Heart left ventricle (tissue), 16 donors: ENCODE measurements at regions not wholly inside any gene's neighbourhood (a gene's known extent, or its start where the extent isn't known, plus 50 kb on each side); places are given as distances from the start of the nearest gene placed in this dataset.

ENCODE experiments used
- ATAC-seq, 4 donors: fragments of 200-7000 bp; cut with Tn5 transposase; one replicate each; pipeline ENCODE4 v1.9.1; 2020 to 2022; ENCODE audit warnings: moderate library complexity in 4 of 4, mild to moderate bottlenecking in 3 of 4, moderate number of reproducible peaks in 1 of 4
- DNase-seq, 5 donors: peaks; one replicate each; pipeline ENCODE4 v3.0.0-alpha.2; 2020
- H3K27ac ChIP-seq, 12 donors: fragments of 200-600 bp; sonication (generic) in 4 of 12; one replicate each; pipeline versions ENCODE4 v1.5.0 to v1.8.0; 2016 to 2022; ENCODE audit warnings: mild to moderate bottlenecking in 2 of 12
- H3K27me3 ChIP-seq, 9 donors: fragments of 200-600 bp; sonication (generic) in 2 of 9; one replicate each; pipeline versions ENCODE4 v1.5.1 to v1.8.0; 2016 to 2022; ENCODE audit warnings: mild to moderate bottlenecking in 3 of 9
- H3K36me3 ChIP-seq, 9 donors: fragments of 200-600 bp; sonication (generic) in 2 of 9; one replicate each; pipeline versions ENCODE4 v1.5.0 to v1.8.0; 2018 to 2022; ENCODE audit warnings: mild to moderate bottlenecking in 2 of 9
- H3K4me1 ChIP-seq, 12 donors: fragments of 200-600 bp; sonication (generic) in 4 of 12; one replicate each; pipeline versions ENCODE4 v1.5.0 to v1.8.0; 2016 to 2022; ENCODE audit warnings: mild to moderate bottlenecking in 3 of 12
- H3K4me3 ChIP-seq, 12 donors: fragments of 200-600 bp; sonication (generic) in 4 of 12; one replicate each; pipeline versions ENCODE4 v1.5.0 to v1.8.0; 2017 to 2022; ENCODE audit warnings: mild to moderate bottlenecking in 9 of 12, moderate library complexity in 4 of 12
- H3K9me3 ChIP-seq, 12 donors: fragments of 200-600 bp; sonication (generic) in 4 of 12; one replicate each; pipeline versions ENCODE4 v1.5.0 to v1.8.0; 2016 to 2022; ENCODE audit warnings: mild to moderate bottlenecking in 1 of 12
- POLR2A ChIP-seq, 2 donors: fragments of 450-650 bp; IDR thresholded peaks; one replicate each; pipeline ENCODE4 v1.6.1; 2017; ENCODE audit warnings: antibody characterized with exemption in 2 of 2, mild to moderate bottlenecking in 2 of 2, moderate library complexity in 2 of 2
- WGBS, 4 donors: extraction: QIAGEN DNeasy Blood & Tissue Kit in 2 of 4; methylation state at CpG; one replicate each; pipeline versions ENCODE4 v1.1.5 to v1.1.7; 2013 to 2018; 5-methylcytosine and 5-hydroxymethylcytosine counted together
- intact Hi-C, 10 donors: fragments of 100-400 bp; cut with DNase I; formaldehyde crosslinking; loops; one replicate each; pipeline versions ENCODE4 v1.11.1 to v1.14.2; 2022
- TF ChIP-seq, protein P1 (sequence below), 12 donors: fragments of 200-600 bp; sonication (generic) in 4 of 12; IDR thresholded peaks; one replicate each; pipeline versions ENCODE4 v1.5.0 to v1.8.0; 2018 to 2022; ENCODE audit warnings: antibody characterized with exemption in 12 of 12, mild to moderate bottlenecking in 5 of 12
- donor health status: ischemic (EF 13 %, LVEDD 7.1; RV severe dilation, severe dysfunction).
- donor health status: healthy with polysubstance abuse.
- donor health status: DM: no; HTN: yes; CAD: no.
- donor health status: DM: no; HTN: no; CAD: no.
- donor health status: ischemic (EF 25% LVEDD 6.9; RV normal size, moderate dysfunction).
- donor health status: ischemic (EF 25% LVEDD 5.7; RV mildly dilated, moderate dysfunction).
- donor health status: healthy.
- donor health status: DM: yes; HTN: yes; CAD: no.
- donor health status: ischemic (EF 35%, LVEDD 5.7; RV mildly dilated, moderate dysfunction).
- donor health status: nonischemic (EF 11% LVEDD 7.7; RV severe dilation, severe dysfunction).
- donor health status: DM: yes; HTN: yes; CAD: no.
- donor health status: PGD.
- donor health status: ischemic (EF 29% LVEDD 5.4; RV normal size, mild dysfunction).
- donor health status: nonischemic (EF 23%, LVEDD 6.1; RV moderate dilation, normal function).

DNA sequence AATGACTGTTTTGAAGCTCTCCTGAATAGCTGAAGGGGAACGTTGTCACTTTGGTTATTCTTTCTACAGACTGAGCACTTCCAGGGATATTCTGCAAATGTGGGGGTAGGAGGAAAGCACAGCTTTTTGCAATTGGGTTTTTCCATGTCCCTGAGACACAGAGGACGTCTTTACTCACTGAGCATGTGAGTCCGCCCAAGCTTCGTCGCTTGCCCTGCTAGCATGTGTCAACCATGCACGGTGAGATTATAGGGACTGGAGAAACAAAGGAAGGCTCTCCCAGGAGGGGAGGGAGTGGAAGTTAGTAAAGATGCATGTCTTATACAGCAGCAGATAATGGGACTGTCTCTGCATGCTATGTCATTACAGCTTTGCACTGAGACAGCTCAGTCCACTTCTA lies 111.5 kb upstream of the SFRP2 start:
- no peak for DNase-seq
- no peak for ATAC-seq
- WGBS, 4 donors, result 71 to 80% (median 77%) methylated on average over 6 of the region's 6 CpGs
- intact Hi-C loops, result no loop called here
- no peaks in the 10 kb centered on the region for H3K9me3 ChIP-seq
- TF ChIP-seq, protein P1, sequence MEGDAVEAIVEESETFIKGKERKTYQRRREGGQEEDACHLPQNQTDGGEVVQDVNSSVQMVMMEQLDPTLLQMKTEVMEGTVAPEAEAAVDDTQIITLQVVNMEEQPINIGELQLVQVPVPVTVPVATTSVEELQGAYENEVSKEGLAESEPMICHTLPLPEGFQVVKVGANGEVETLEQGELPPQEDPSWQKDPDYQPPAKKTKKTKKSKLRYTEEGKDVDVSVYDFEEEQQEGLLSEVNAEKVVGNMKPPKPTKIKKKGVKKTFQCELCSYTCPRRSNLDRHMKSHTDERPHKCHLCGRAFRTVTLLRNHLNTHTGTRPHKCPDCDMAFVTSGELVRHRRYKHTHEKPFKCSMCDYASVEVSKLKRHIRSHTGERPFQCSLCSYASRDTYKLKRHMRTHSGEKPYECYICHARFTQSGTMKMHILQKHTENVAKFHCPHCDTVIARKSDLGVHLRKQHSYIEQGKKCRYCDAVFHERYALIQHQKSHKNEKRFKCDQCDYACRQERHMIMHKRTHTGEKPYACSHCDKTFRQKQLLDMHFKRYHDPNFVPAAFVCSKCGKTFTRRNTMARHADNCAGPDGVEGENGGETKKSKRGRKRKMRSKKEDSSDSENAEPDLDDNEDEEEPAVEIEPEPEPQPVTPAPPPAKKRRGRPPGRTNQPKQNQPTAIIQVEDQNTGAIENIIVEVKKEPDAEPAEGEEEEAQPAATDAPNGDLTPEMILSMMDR (IDR thresholded peaks at IDR 0.05), result no peak
- no peak for TF ChIP-seq POLR2A (IDR thresholded peaks at IDR 0.05)
- peaks cover 0 to under 1% (median 0%) of the 10 kb centered on the region in 12 donors for H3K4me1 ChIP-seq
- H3K27ac ChIP-seq, result no peak overlapping the region
- no peaks in the 10 kb centered on the region for H3K36me3 ChIP-seq
- H3K4me3 ChIP-seq, result no peak overlapping the region
- H3K27me3 ChIP-seq, result no peaks in the 10 kb centered on the region

DNA sequence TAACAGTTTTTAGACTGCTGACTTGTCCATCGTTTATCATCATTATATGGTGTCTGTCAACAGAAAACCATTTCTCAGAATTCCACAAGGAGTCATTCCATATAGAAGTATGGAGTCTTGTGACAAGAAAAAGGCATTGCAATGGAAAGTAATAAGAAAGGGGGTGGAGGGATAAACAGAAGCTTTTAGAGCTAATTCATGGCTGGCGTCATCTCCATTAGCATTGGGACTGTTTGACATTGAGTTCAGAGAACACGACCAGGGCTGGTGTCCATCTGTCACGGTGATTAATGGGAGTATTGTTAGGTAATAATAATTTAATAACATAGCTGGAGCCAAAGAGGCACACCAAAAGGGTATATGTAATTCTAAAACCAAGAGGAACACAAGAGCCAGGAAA lies 101.9 kb upstream of the SFRP2 start:
- ATAC-seq, result no peak
- H3K9me3 ChIP-seq, result no peaks in the 10 kb centered on the region
- intact Hi-C loops, result no loop called here

DNA sequence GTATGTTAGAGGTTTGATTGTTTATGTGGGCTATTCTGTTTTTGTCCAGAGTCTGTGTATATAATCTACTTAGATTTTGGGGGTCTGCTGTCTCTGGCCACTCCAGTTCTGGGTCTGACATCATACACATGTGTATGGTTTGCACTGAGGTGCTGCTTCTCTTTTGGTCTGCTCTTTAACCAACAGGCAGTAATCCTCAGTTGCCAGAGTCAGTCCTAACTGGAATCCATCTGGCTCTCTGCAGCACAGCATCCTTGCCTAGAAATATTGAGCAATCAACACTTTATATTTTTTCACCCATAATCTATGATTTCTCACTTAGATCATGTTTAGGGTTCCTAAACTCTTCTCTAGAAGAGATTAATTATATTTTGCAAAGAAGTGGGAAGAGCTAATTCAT lies 98.3 kb upstream of the SFRP2 start:
- H3K9me3 ChIP-seq, result no peaks in the 10 kb centered on the region
- no peak overlapping the region for H3K4me3 ChIP-seq
- TF ChIP-seq POLR2A (IDR thresholded peaks at IDR 0.05), result no peak
- TF ChIP-seq, protein P1 (IDR thresholded peaks at IDR 0.05), result no peak
- DNase-seq (no peak), ATAC-seq (no peak)
- H3K4me1 ChIP-seq, result no peaks in the 10 kb centered on the region
- no peaks in the 10 kb centered on the region for H3K27me3 ChIP-seq
- intact Hi-C loops, result no loop called here
- no peak overlapping the region for H3K27ac ChIP-seq
- no peaks in the 10 kb centered on the region for H3K36me3 ChIP-seq

More for the DNA sequence above, 101.9 kb upstream of the SFRP2 start:
- Histone ChIP-seq H3K36me3 (no peaks in the 10 kb centered on the region), H3K4me1 (no peaks in the 10 kb centered on the region), H3K27ac (no peak overlapping the region), H3K27me3 (no peaks in the 10 kb centered on the region), H3K4me3 (no peak overlapping the region)
- 75 to 91% (median 79%) methylated on average over 4 of the region's 4 CpGs for WGBS, 4 donors
- no peak for DNase-seq
- no peak for TF ChIP-seq POLR2A (IDR thresholded peaks at IDR 0.05)
- TF ChIP-seq, protein P1 (IDR thresholded peaks at IDR 0.05), result no peak

DNA sequence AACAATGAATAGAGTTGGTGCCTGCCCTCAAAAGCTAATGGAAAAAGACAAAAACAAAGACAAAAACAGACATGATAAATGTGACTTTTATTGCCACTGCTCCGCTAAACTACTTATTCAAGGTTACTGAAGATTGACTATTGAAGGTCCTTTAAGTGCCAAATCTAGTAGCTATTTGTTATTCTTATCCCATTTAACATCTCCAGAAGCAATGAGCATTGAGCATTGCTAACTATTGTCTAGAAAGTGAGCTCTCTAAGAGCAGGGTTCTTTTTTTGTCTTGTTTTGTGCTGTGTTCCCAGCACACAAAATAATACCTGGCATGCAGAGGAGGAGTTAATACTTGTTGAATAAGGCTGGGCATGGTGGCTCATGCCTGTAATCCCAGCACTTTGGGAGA lies 95.4 kb upstream of the SFRP2 start:
- 95 to 99% (median 97%) methylated on average over 1 of the region's 1 CpG for WGBS, 4 donors
- H3K36me3 ChIP-seq, result no peaks in the 10 kb centered on the region
- no peaks in the 10 kb centered on the region for H3K27me3 ChIP-seq
- no peak for TF ChIP-seq POLR2A (IDR thresholded peaks at IDR 0.05)
- intact Hi-C loops, result no loop called here
- ATAC-seq, result no peak
- H3K9me3 ChIP-seq, result peaks cover 0 to 19% (median 5%) of the 10 kb centered on the region in 12 donors
- DNase-seq, result no peak
- H3K27ac ChIP-seq, result no peak overlapping the region
- no peak overlapping the region for H3K4me3 ChIP-seq
- H3K4me1 ChIP-seq, result no peaks in the 10 kb centered on the region

DNA sequence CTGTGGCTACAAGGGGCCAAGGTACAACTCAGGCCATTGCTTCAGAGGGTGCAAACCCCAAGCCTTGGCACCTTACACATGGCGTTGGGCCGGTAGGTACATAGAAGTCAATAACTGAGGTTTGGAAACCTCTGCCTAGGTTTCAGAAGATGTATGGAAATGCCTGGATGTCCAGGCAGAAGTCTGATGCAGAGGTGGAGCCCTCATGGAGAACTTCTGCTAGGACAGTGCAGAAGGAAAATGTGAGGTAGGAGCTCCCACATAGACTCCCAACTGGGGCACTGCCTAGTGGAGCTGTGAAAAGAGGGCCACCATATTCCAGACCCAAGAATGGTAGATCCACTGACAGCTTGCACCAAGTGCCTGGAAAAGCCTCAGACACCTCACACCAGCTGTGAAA lies 92.1 kb upstream of the SFRP2 start:
- TF ChIP-seq, protein P1 (IDR thresholded peaks at IDR 0.05), result no peak
- no peak for TF ChIP-seq POLR2A (IDR thresholded peaks at IDR 0.05)
- Histone ChIP-seq H3K9me3 (peaks cover 0 to 19% (median 5%) of the 10 kb centered on the region in 12 donors), H3K36me3 (no peaks in the 10 kb centered on the region), H3K27ac (no peak overlapping the region), H3K4me1 (no peaks in the 10 kb centered on the region), H3K27me3 (no peaks in the 10 kb centered on the region), H3K4me3 (no peak overlapping the region)
- 91 to 95% (median 93%) methylated on average over 2 of the region's 2 CpGs for WGBS, 4 donors
- no peak for DNase-seq
- intact Hi-C loops, result no loop called here
- ATAC-seq, result no peak
